Spleen (tissue), 7 donors: ENCODE measurements at regions not wholly inside any gene's neighbourhood (a gene's known extent, or its start where the extent isn't known, plus 50 kb on each side); places are given as distances from the start of the nearest gene placed in this dataset.

Experiments used
- POLR2A ChIP-seq, 3 donors: fragments of 450-650 bp; IDR thresholded peaks; one replicate each; pipeline ENCODE4 v1.5.1; 2017; ENCODE audit warnings: antibody characterized with exemption in 3 of 3, mild to moderate bottlenecking in 1 of 3
- TF ChIP-seq, protein P1 (sequence below), 11 experiments: fragments of 200-600 bp in 7 of 11; fragments of 450-650 bp in 4 of 11; sonication (generic) in 4 of 11; IDR thresholded peaks in 8 of 11; conservative IDR thresholded peaks in 3 of 11; 1 replicate in 7 of 11; 2 replicates in 4 of 11; pipeline versions ENCODE4 v1.4.0 to v1.8.0; 2016 to 2021; ENCODE audit warnings: antibody characterized with exemption in 11 of 11, inconsistent platforms in 4 of 11, mild to moderate bottlenecking in 1 of 11
- donor health status: DM: no; HTN: no; CAD: no; lungs with moderate emphysema.
- donor health status: DM: no; HTN: no; CAD: no.
- donor health status: DM: no; HTN: no; CAD: no.

DNA sequence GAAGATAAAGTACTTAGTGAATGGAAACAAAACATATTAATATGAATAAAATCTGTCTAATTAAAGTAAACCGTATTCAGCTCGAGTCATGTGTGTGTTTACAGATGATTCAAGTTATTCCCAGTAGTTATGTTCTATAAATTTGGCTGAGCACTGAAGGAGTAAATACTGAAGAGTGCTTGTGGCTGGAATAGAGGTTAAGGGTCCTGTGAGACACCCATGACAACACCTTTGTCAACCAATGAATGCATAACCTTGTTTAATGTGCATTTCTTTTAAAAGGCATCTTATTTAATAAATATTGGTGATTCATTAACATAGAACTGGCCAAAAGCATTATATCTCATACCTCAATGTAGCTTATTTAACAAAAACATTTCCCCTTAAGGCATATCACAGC is 577.8 kb upstream of the SLITRK5 start:
- TF ChIP-seq, protein P1, sequence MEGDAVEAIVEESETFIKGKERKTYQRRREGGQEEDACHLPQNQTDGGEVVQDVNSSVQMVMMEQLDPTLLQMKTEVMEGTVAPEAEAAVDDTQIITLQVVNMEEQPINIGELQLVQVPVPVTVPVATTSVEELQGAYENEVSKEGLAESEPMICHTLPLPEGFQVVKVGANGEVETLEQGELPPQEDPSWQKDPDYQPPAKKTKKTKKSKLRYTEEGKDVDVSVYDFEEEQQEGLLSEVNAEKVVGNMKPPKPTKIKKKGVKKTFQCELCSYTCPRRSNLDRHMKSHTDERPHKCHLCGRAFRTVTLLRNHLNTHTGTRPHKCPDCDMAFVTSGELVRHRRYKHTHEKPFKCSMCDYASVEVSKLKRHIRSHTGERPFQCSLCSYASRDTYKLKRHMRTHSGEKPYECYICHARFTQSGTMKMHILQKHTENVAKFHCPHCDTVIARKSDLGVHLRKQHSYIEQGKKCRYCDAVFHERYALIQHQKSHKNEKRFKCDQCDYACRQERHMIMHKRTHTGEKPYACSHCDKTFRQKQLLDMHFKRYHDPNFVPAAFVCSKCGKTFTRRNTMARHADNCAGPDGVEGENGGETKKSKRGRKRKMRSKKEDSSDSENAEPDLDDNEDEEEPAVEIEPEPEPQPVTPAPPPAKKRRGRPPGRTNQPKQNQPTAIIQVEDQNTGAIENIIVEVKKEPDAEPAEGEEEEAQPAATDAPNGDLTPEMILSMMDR (IDR thresholded peaks at IDR 0.05 in 8 of 11, conservative IDR thresholded peaks at IDR 0.05 in 3 of 11), result no peak
- TF ChIP-seq POLR2A (IDR thresholded peaks at IDR 0.05), result no peak
